HG03354 (cell line): ENCODE measurements at regions not wholly inside any gene's neighbourhood (a gene's known extent, or its start where the extent isn't known, plus 50 kb on each side); places are given as distances from the start of the nearest gene placed in this dataset.
"Not testable (repeated sequence)": the region's sequence is repeated elsewhere in the genome, so short reads cannot be mapped to it uniquely, and the experiment has no call there.

Experiments
- ATAC-seq: cut with Tn5 transposase; IDR thresholded peaks from one replicate; pipeline ENCODE4 v1.9.1; 2021; ENCODE audit warnings: mild to moderate bottlenecking; ENCODE audit not compliant: unreplicated experiment, poor library complexity, severe bottlenecking

- not testable (repeated sequence) for ATAC-seq
These were observed 177.5 kb downstream of the SPDYE17 start for GRCh38 chr7:76854631-76855030.

GRCh38 chr7:76852787-76853584 is 179.2 kb downstream of the SPDYE17 start:
- not testable (repeated sequence) for ATAC-seq

- not testable (repeated sequence) for ATAC-seq
These were observed 179.8 kb downstream of the SPDYE17 start for GRCh38 chr7:76852362-76852761.

GRCh38 chr7:76851617-76852016 is 180.5 kb downstream of the SPDYE17 start:
- ATAC-seq: not testable (repeated sequence)

- not testable (repeated sequence) for ATAC-seq
These were observed 182.1 kb downstream of the SPDYE17 start for GRCh38 chr7:76849887-76850563.

- not testable (repeated sequence) for ATAC-seq
These were observed 192.3 kb downstream of the SPDYE17 start for GRCh38 chr7:76839879-76840278.

- ATAC-seq: not testable (repeated sequence)
These were observed 192.9 kb downstream of the SPDYE17 start for GRCh38 chr7:76839214-76839613.

GRCh38 chr7:76838357-76838756 is 193.8 kb downstream of the SPDYE17 start:
- not testable (repeated sequence) for ATAC-seq

- not testable (repeated sequence) for ATAC-seq
These were observed 202.2 kb upstream of the POMZP3 start for GRCh38 chr7:76829233-76829632.

GRCh38 chr7:76826181-76826580 is 199.1 kb upstream of the POMZP3 start:
- not testable (repeated sequence) for ATAC-seq

GRCh38 chr7:76809856-76810255 is 182.8 kb upstream of the POMZP3 start:
- not testable (repeated sequence) for ATAC-seq

GRCh38 chr7:76807588-76808100 is 180.6 kb upstream of the POMZP3 start:
- ATAC-seq: not testable (repeated sequence)

GRCh38 chr7:76806460-76806859 is 179.4 kb upstream of the POMZP3 start:
- not testable (repeated sequence) for ATAC-seq

GRCh38 chr7:76806010-76806409 is 178.9 kb upstream of the POMZP3 start:
- ATAC-seq: not testable (repeated sequence)

GRCh38 chr7:76805262-76805661 is 178.2 kb upstream of the POMZP3 start:
- not testable (repeated sequence) for ATAC-seq

- not testable (repeated sequence) for ATAC-seq
These were observed 170.6 kb upstream of the POMZP3 start for GRCh38 chr7:76797639-76798038.

- not testable (repeated sequence) for ATAC-seq
These were observed 153.6 kb upstream of the POMZP3 start for GRCh38 chr7:76780693-76781092.

- not testable (repeated sequence) for ATAC-seq
These were observed 147.2 kb upstream of the POMZP3 start for GRCh38 chr7:76774279-76774678.

GRCh38 chr7:76771980-76772379 is 144.9 kb upstream of the POMZP3 start:
- ATAC-seq: not testable (repeated sequence)

GRCh38 chr7:76763977-76764376 is 136.9 kb upstream of the POMZP3 start:
- not testable (repeated sequence) for ATAC-seq
